SK-N-SH (cell line): ENCODE measurements at regions not wholly inside any gene's neighbourhood (a gene's known extent, or its start where the extent isn't known, plus 50 kb on each side); places are given as distances from the start of the nearest gene placed in this dataset.

ENCODE experiments used
- CTCF ChIA-PET: fragments of 300-600, 350-600 bp; formaldehyde crosslinking; extraction: SDS; loops from one replicate; lab custom pipeline; 2021; lab: Yijun Ruan, JAX
- POLR2A ChIA-PET: fragments of 350-600 bp; sonication (Branson Sonifier 250); formaldehyde crosslinking; extraction: SDS; loops from one replicate; lab custom pipeline; 2020; ENCODE audit warnings: antibody characterized with exemption, inconsistent platforms; lab: Yijun Ruan, JAX
- DNase-seq: peaks from one replicate; pipeline ENCODE4 v3.0.0; 2012
- H2AFZ ChIP-seq: fragments of 200-600 bp; sonication (generic); 2 replicates; pipeline ENCODE4 v1.8.1; 2016; ENCODE audit warnings: antibody characterized with exemption, mild to moderate bottlenecking, low read depth
- H3F3A ChIP-seq: fragments of 200-600 bp; sonication (generic); replicated peaks from 2 replicates; pipeline ENCODE3; 2016; ENCODE audit warnings: antibody characterized with exemption, mild to moderate bottlenecking; ENCODE audit not compliant: insufficient read depth
- H3K27ac ChIP-seq, 2 experiments: fragments of 200-500 bp in 1 of 2; fragments of 200-600 bp in 1 of 2; sonication (Bioruptor generic) in 1 of 2; sonication (generic), shearing (Covaris generic) in 1 of 2; 2 replicates each; pipeline versions ENCODE4 v1.5.1 to v1.6.1; 2014 to 2016; ENCODE audit warnings: low read depth in 2 of 2, inconsistent platforms in 1 of 2, low read length in 1 of 2, mild to moderate bottlenecking in 1 of 2, mixed read lengths in 1 of 2
- H3K27me3 ChIP-seq: fragments of 200-600 bp; sonication (generic), shearing (Covaris generic); 2 replicates; pipeline ENCODE4 v1.6.1; 2016; ENCODE audit warnings: mixed run types; ENCODE audit not compliant: insufficient read depth
- H3K36me3 ChIP-seq, 2 experiments: fragments of 200-500 bp in 1 of 2; fragments of 200-600 bp in 1 of 2; sonication (Bioruptor generic) in 1 of 2; sonication (generic) in 1 of 2; replicated peaks in 1 of 2; 2 replicates each; pipeline versions ENCODE3 to v1.5.1; 2014 to 2016; ENCODE audit warnings: low read length in 1 of 2, mild to moderate bottlenecking in 1 of 2; ENCODE audit not compliant: insufficient read depth in 2 of 2, control insufficient read depth in 1 of 2
- H3K4me1 ChIP-seq, 2 experiments: fragments of 200-500 bp in 1 of 2; fragments of 200-600 bp in 1 of 2; sonication (Bioruptor generic) in 1 of 2; sonication (generic), shearing (Covaris generic) in 1 of 2; 2 replicates each; pipeline versions ENCODE4 v1.5.1 to v1.6.1; 2014 to 2016; ENCODE audit warnings: low read depth in 1 of 2, low read length in 1 of 2, mixed run types in 1 of 2; ENCODE audit not compliant: insufficient read depth in 2 of 2, control insufficient read depth in 1 of 2
- H3K4me2 ChIP-seq: fragments of 200-600 bp; sonication (generic), shearing (Covaris generic); 2 replicates; pipeline ENCODE4 v1.6.1; 2017; ENCODE audit warnings: mixed run types
- H3K4me3 ChIP-seq, 2 experiments: fragments of 200-500 bp in 1 of 2; fragments of 200-600 bp in 1 of 2; sonication (Bioruptor generic) in 1 of 2; sonication (generic), shearing (Covaris generic) in 1 of 2; 2 replicates each; pipeline versions ENCODE4 v1.5.1 to v1.8.1; 2014 to 2016; ENCODE audit warnings: low read depth in 2 of 2, inconsistent platforms in 1 of 2, low read length in 1 of 2, mild to moderate bottlenecking in 1 of 2, mixed read lengths in 1 of 2, moderate library complexity in 1 of 2
- H3K79me2 ChIP-seq: fragments of 200-600 bp; sonication (generic); 2 replicates; pipeline ENCODE4 v1.8.1; 2017; ENCODE audit warnings: mild to moderate bottlenecking; ENCODE audit not compliant: insufficient read depth
- H3K9ac ChIP-seq: fragments of 200-600 bp; sonication (generic); 2 replicates; pipeline ENCODE4 v1.6.1; 2017; ENCODE audit warnings: mixed run types
- H3K9me2 ChIP-seq: fragments of 200-600 bp; sonication (generic); 2 replicates; pipeline ENCODE4 v1.6.1; 2017; ENCODE audit warnings: mixed run types
- H3K9me3 ChIP-seq: fragments of 200-600 bp; sonication (generic); 2 replicates; pipeline ENCODE4 v1.6.1; 2017; ENCODE audit warnings: mixed run types, mild to moderate bottlenecking, moderate library complexity
- H4K20me1 ChIP-seq: fragments of 200-600 bp; sonication (generic); 2 replicates; pipeline ENCODE4 v1.6.1; 2017; ENCODE audit warnings: mild to moderate bottlenecking, mixed run types; ENCODE audit not compliant: insufficient read depth
- CTCF ChIP-seq: fragments of 200-600 bp; sonication (generic); IDR thresholded peaks from 2 replicates; pipeline ENCODE4 v1.6.1; 2017; ENCODE audit warnings: antibody characterized with exemption, mild to moderate bottlenecking, moderate library complexity
- EP300 ChIP-seq, 2 experiments: IDR thresholded peaks; 2 replicates each; pipeline versions ENCODE4 v1.4.0 to v1.6.1; 2012; ENCODE audit warnings: borderline replicate concordance in 1 of 2, low read depth in 1 of 2, low read length in 1 of 2
- EZH2phosphoT487 ChIP-seq: fragments of 200-600 bp; sonication (generic); IDR thresholded peaks from 2 replicates; pipeline ENCODE4 v1.6.1; 2017; ENCODE audit warnings: low read depth, mixed run types, mild to moderate bottlenecking, antibody characterized with exemption, moderate library complexity, borderline replicate concordance
- FOSL2 ChIP-seq: IDR thresholded peaks from 2 replicates; pipeline ENCODE4 v1.4.0; 2012; ENCODE audit warnings: low read depth, mild to moderate bottlenecking, moderate library complexity, borderline replicate concordance
- FOXJ3 ChIP-seq: sonication (generic); formaldehyde crosslinking; IDR thresholded peaks from 2 replicates; pipeline ENCODE4 v1.5.1; 2020; ENCODE audit warnings: mild to moderate bottlenecking, missing genetic modification reagents
- FOXM1 ChIP-seq: IDR thresholded peaks from 2 replicates; pipeline ENCODE4 v1.4.0; 2012; ENCODE audit warnings: low read depth, mild to moderate bottlenecking
- GATA2 ChIP-seq: sonication (generic); formaldehyde crosslinking; IDR thresholded peaks from 2 replicates; pipeline ENCODE4 v1.5.0; 2020; ENCODE audit warnings: mild to moderate bottlenecking, missing genetic modification reagents
- JUND ChIP-seq: IDR thresholded peaks from 2 replicates; pipeline ENCODE4 v1.4.0; 2012
- MEF2A ChIP-seq: IDR thresholded peaks from 2 replicates; pipeline ENCODE4 v1.4.0; 2012; ENCODE audit warnings: low read depth, borderline replicate concordance
- MXI1 ChIP-seq: IDR thresholded peaks from 2 replicates; pipeline ENCODE4 v1.6.1; 2012; ENCODE audit warnings: mild to moderate bottlenecking, low read depth, low read length, improper control_type of control experiment
- POLR2AphosphoS5 ChIP-seq: IDR thresholded peaks from 2 replicates; pipeline ENCODE4 v1.6.1; 2012; ENCODE audit warnings: low read depth, low read length
- RAD21 ChIP-seq: IDR thresholded peaks from 2 replicates; pipeline ENCODE4 v1.6.1; 2012; ENCODE audit warnings: mild to moderate bottlenecking, low read length
- RCOR1 ChIP-seq: fragments of 150-350 bp; IDR thresholded peaks from 2 replicates; pipeline ENCODE4 v1.6.1; 2017; ENCODE audit warnings: antibody characterized with exemption, low read length
- REST ChIP-seq: IDR thresholded peaks from 2 replicates; pipeline ENCODE4 v1.6.1; 2012; ENCODE audit warnings: mild to moderate bottlenecking, low read depth, low read length, moderate library complexity
- RXRA ChIP-seq: IDR thresholded peaks from 2 replicates; pipeline ENCODE4 v1.4.0; 2012; ENCODE audit warnings: low read depth, mild to moderate bottlenecking, borderline replicate concordance
- SIN3A ChIP-seq: IDR thresholded peaks from 2 replicates; pipeline ENCODE4 v1.6.1; 2012; ENCODE audit warnings: low read depth, mild to moderate bottlenecking, low read length, moderate library complexity, borderline replicate concordance
- SMC3 ChIP-seq: IDR thresholded peaks from 2 replicates; pipeline ENCODE4 v1.6.1; 2012; ENCODE audit warnings: low read depth, low read length, improper control_type of control experiment
- TAF1 ChIP-seq: IDR thresholded peaks from 2 replicates; pipeline ENCODE4 v1.6.1; 2012; ENCODE audit warnings: low read depth, mild to moderate bottlenecking, low read length, moderate library complexity, borderline replicate concordance
- TCF12 ChIP-seq: IDR thresholded peaks from 2 replicates; pipeline ENCODE4 v1.4.0; 2012
- TEAD4 ChIP-seq: IDR thresholded peaks from 2 replicates; pipeline ENCODE4 v1.4.0; 2012; ENCODE audit warnings: mild to moderate bottlenecking, borderline replicate concordance; ENCODE audit not compliant: insufficient read depth
- USF2 ChIP-seq: fragments of 150-350 bp; IDR thresholded peaks from 2 replicates; pipeline ENCODE4 v1.6.1; 2017; ENCODE audit warnings: antibody characterized with exemption, low read length, low read depth, borderline replicate concordance
- ZBTB33 ChIP-seq: IDR thresholded peaks from 2 replicates; pipeline ENCODE4 v1.4.0; 2012; ENCODE audit warnings: low read depth, borderline replicate concordance
- WGBS: methylation state at CpG from one replicate; pipeline ENCODE4 v1.1.6; 2017; ENCODE audit warnings: low lambda C conversion rate; 5-methylcytosine and 5-hydroxymethylcytosine counted together

DNA sequence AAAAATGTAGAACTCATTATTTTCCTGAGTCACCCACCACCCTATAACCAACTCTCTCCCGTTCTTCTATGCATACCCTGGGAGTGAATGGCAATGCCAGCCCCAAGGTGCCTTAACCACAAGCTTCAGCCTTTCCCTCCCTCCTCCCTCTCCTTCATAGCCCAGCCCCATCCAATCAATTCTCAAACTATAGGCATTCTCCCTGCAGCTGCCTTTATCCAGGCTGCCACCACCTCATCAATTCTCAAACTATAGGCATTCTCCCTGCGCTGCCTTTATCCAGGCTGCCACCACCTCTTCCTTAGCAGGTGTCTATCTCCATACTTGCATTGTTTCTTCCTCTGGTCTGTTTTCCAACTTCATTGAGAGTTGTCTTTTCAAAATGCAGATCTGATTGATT is 77.1 kb downstream of the PLEKHG1 start:
- ChIA-PET POLR2A (no interaction called here), CTCF (no interaction called here)
- WGBS, result 25% methylated on average over 2 of the region's 2 CpGs
- Histone ChIP-seq H3K79me2 (no peaks in the 10 kb centered on the region), H3K4me3 (no peak overlapping the region), H3K36me3 (no peaks in the 10 kb centered on the region), H4K20me1 (no peaks in the 10 kb centered on the region), H3K27me3 (no peaks in the 10 kb centered on the region), H3K27ac (no peak overlapping the region), H3K9me3 (no peaks in the 10 kb centered on the region), H3K9ac (no peak overlapping the region), H3K4me2 (no peak overlapping the region), H2AFZ (no peak overlapping the region), H3K9me2 (no peaks in the 10 kb centered on the region), H3F3A (no peaks in the 10 kb centered on the region), H3K4me1 (no peaks in the 10 kb centered on the region)
- no peak for DNase-seq
- TF ChIP-seq MEF2A, result no peak
- TF ChIP-seq MXI1, result no peak
- no peak for TF ChIP-seq POLR2AphosphoS5
- no peak for TF ChIP-seq FOXM1
- no peak for TF ChIP-seq REST
- TF ChIP-seq, all 33 proteins: peak for 0

DNA sequence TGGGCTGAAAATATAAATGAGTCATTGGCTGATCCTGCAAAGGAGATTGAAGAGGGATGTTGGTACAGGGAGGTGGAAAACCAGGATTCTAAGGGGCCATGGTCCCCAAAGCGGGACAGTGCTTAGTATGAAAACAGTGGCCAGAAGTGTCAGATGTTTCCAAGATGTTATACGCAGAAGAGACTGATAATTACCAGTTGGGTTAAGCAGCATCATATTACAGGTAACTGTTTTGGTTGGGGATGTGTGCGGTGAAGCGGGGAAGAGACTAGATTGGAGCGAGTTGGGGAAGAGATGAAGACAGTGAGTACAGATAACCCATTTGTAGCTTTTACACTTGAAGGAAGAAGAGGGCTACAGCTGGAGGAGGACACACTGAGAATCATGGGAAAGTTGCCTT is 80.8 kb downstream of the PLEKHG1 start:
- H3K4me2 ChIP-seq, result no peak overlapping the region
- H3K36me3 ChIP-seq, result no peaks in the 10 kb centered on the region
- H3K4me3 ChIP-seq, result no peak overlapping the region
- H3K27ac ChIP-seq, result no peak overlapping the region
- ChIA-PET POLR2A (no interaction called here), CTCF (no interaction called here)
- no peak overlapping the region for H2AFZ ChIP-seq
- no peaks in the 10 kb centered on the region for H3K79me2 ChIP-seq
- H3K9me2 ChIP-seq, result no peaks in the 10 kb centered on the region
- DNase-seq, result no peak
- no peaks in the 10 kb centered on the region for H3F3A ChIP-seq
- no peaks in the 10 kb centered on the region for H4K20me1 ChIP-seq
- no peaks in the 10 kb centered on the region for H3K9me3 ChIP-seq
- WGBS, result 52% methylated on average over 5 of the region's 5 CpGs
- TF ChIP-seq RXRA (no peak), RAD21 (no peak), ZBTB33 (no peak), SIN3A (no peak), EZH2phosphoT487 (no peak), GATA2 (CRISPR knock-in tag) (no peak), TCF12 (no peak), MXI1 (no peak), SMC3 (no peak), JUND (no peak), TEAD4 (no peak), USF2 (no peak), CTCF (no peak), EP300 (IDR thresholded peaks at IDR 0.05; ENCODE audit: borderline replicate concordance in 1 of 2, low read depth in 1 of 2, low read length in 1 of 2) (no peak), FOXJ3 (CRISPR knock-in tag) (no peak), POLR2AphosphoS5 (no peak), TAF1 (no peak), RCOR1 (no peak), FOSL2 (no peak)
- H3K27me3 ChIP-seq, result no peaks in the 10 kb centered on the region
- no peaks in the 10 kb centered on the region for H3K4me1 ChIP-seq
- H3K9ac ChIP-seq, result no peak overlapping the region
